ENCODE measurements at regions not wholly inside any gene's neighbourhood (a gene's known extent, or its start where the extent isn't known, plus 50 kb on each side); places are given as distances from the start of the nearest gene placed in this dataset.

GRCh38 chr12:77294016-77294415 lies 228.6 kb upstream of the E2F7 start:
- DNase-seq (ENCODE audit: low spot score) = no peak
- in situ Hi-C loops (cut with MboI; ENCODE audit: low pct_unique_long_range_greater_than_20kb, low sequenced_read_pairs, unreplicated experiment) = no loop called here
- TF ChIP-seq CTCF (IDR thresholded peaks at IDR 0.05; ENCODE audit: extremely low read depth, insufficient read depth, missing control alignments) = no peak

- no peak for TF ChIP-seq CTCF (IDR thresholded peaks at IDR 0.05; ENCODE audit: extremely low read depth, insufficient read depth, missing control alignments)
- in situ Hi-C loops (cut with MboI; ENCODE audit: low pct_unique_long_range_greater_than_20kb, low sequenced_read_pairs, unreplicated experiment) = no loop called here
- DNase-seq (ENCODE audit: low spot score) = no peak
These were observed 209.6 kb upstream of the E2F7 start for GRCh38 chr12:77274926-77275325.

GRCh38 chr12:77273898-77274297 lies 208.5 kb upstream of the E2F7 start:
- no peak for DNase-seq (ENCODE audit: low spot score)
- TF ChIP-seq CTCF (IDR thresholded peaks at IDR 0.05; ENCODE audit: extremely low read depth, insufficient read depth, missing control alignments) = no peak
- in situ Hi-C loops (cut with MboI; ENCODE audit: low pct_unique_long_range_greater_than_20kb, low sequenced_read_pairs, unreplicated experiment) = no loop called here

- no peak for DNase-seq (ENCODE audit: low spot score)
- TF ChIP-seq CTCF (IDR thresholded peaks at IDR 0.05; ENCODE audit: extremely low read depth, insufficient read depth, missing control alignments) = no peak
- in situ Hi-C loops (cut with MboI; ENCODE audit: low pct_unique_long_range_greater_than_20kb, low sequenced_read_pairs, unreplicated experiment) = no loop called here
These were observed 191.6 kb upstream of the E2F7 start for GRCh38 chr12:77256956-77257355.

GRCh38 chr12:77253321-77253720 lies 188.0 kb upstream of the E2F7 start:
- TF ChIP-seq CTCF (IDR thresholded peaks at IDR 0.05; ENCODE audit: extremely low read depth, insufficient read depth, missing control alignments) = no peak
- no peak for DNase-seq (ENCODE audit: low spot score)
- in situ Hi-C loops (cut with MboI; ENCODE audit: low pct_unique_long_range_greater_than_20kb, low sequenced_read_pairs, unreplicated experiment) = no loop called here

- in situ Hi-C loops (cut with MboI; ENCODE audit: low pct_unique_long_range_greater_than_20kb, low sequenced_read_pairs, unreplicated experiment) = no loop called here
- no peak for DNase-seq (ENCODE audit: low spot score)
- TF ChIP-seq CTCF (IDR thresholded peaks at IDR 0.05; ENCODE audit: extremely low read depth, insufficient read depth, missing control alignments) = no peak
These were observed 186.4 kb upstream of the E2F7 start for GRCh38 chr12:77251799-77252198.

- no peak for TF ChIP-seq CTCF (IDR thresholded peaks at IDR 0.05; ENCODE audit: extremely low read depth, insufficient read depth, missing control alignments)
- in situ Hi-C loops (cut with MboI; ENCODE audit: low pct_unique_long_range_greater_than_20kb, low sequenced_read_pairs, unreplicated experiment) = no loop called here
- DNase-seq (ENCODE audit: low spot score) = no peak
These were observed 184.5 kb upstream of the E2F7 start for GRCh38 chr12:77249892-77250291.
